Vagina (tissue), 2 donors: ENCODE measurements at regions not wholly inside any gene's neighbourhood (a gene's known extent, or its start where the extent isn't known, plus 50 kb on each side); places are given as distances from the start of the nearest gene placed in this dataset.

ENCODE experiments used
- DNase-seq, 2 donors: peaks; one replicate each; pipeline ENCODE4 v3.0.0-alpha.2; 2017; ENCODE audit errors: extremely low spot score in 2 of 2
- H3K27ac ChIP-seq: fragments of 200-600 bp; sonication (generic); one replicate; pipeline ENCODE4 v1.5.1; 2019
- H3K27me3 ChIP-seq: fragments of 200-600 bp; sonication (generic); one replicate; pipeline ENCODE4 v1.5.1; 2019
- H3K36me3 ChIP-seq, 2 donors: fragments of 200-600 bp; sonication (generic); one replicate each; pipeline ENCODE4 v1.5.1; 2017 to 2019
- H3K4me1 ChIP-seq: fragments of 200-600 bp; sonication (generic); one replicate; pipeline ENCODE4 v1.5.1; 2019
- H3K4me3 ChIP-seq, 2 donors: fragments of 200-600 bp; sonication (generic); 1 replicate in 1 of 2; 2 replicates in 1 of 2; pipeline ENCODE4 v1.5.1; 2016 to 2019
- H3K9me3 ChIP-seq: fragments of 200-600 bp; sonication (generic); one replicate; pipeline ENCODE4 v1.5.1; 2019
- POLR2A ChIP-seq, 2 donors: fragments of 450-650 bp; IDR thresholded peaks; one replicate each; pipeline ENCODE4 v1.6.1; 2017; ENCODE audit warnings: antibody characterized with exemption in 2 of 2, mild to moderate bottlenecking in 2 of 2, moderate library complexity in 2 of 2
- POLR2AphosphoS5 ChIP-seq, 2 donors: sonication (generic); formaldehyde crosslinking; IDR thresholded peaks; one replicate each; pipeline ENCODE4 v1.9.0; 2017; ENCODE audit warnings: antibody characterized with exemption in 2 of 2, mild to moderate bottlenecking in 2 of 2, low read depth in 1 of 2; ENCODE audit not compliant: insufficient read depth in 1 of 2
- intact Hi-C: fragments of 100-400 bp; cut with DNase I; formaldehyde crosslinking; loops from one replicate; pipeline ENCODE4 v1.15.1; 2023
- TF ChIP-seq, protein P1 (sequence below), 3 experiments: fragments of 450-650 bp in 2 of 3; fragments of 200-600 bp in 1 of 3; sonication (generic) in 1 of 3; IDR thresholded peaks; one replicate each; pipeline ENCODE4 v1.5.1; 2017 to 2019; ENCODE audit warnings: antibody characterized with exemption in 3 of 3, mild to moderate bottlenecking in 2 of 3, moderate library complexity in 2 of 3

- Histone ChIP-seq H3K4me3 (no peak overlapping the region), H3K27me3 (no peaks in the 10 kb centered on the region), H3K36me3 (no peaks in the 10 kb centered on the region), H3K4me1 (no peaks in the 10 kb centered on the region), H3K9me3 (no peaks in the 10 kb centered on the region), H3K27ac (no peak overlapping the region)
- intact Hi-C loops = no loop called here
- TF ChIP-seq, protein P1, sequence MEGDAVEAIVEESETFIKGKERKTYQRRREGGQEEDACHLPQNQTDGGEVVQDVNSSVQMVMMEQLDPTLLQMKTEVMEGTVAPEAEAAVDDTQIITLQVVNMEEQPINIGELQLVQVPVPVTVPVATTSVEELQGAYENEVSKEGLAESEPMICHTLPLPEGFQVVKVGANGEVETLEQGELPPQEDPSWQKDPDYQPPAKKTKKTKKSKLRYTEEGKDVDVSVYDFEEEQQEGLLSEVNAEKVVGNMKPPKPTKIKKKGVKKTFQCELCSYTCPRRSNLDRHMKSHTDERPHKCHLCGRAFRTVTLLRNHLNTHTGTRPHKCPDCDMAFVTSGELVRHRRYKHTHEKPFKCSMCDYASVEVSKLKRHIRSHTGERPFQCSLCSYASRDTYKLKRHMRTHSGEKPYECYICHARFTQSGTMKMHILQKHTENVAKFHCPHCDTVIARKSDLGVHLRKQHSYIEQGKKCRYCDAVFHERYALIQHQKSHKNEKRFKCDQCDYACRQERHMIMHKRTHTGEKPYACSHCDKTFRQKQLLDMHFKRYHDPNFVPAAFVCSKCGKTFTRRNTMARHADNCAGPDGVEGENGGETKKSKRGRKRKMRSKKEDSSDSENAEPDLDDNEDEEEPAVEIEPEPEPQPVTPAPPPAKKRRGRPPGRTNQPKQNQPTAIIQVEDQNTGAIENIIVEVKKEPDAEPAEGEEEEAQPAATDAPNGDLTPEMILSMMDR (IDR thresholded peaks at IDR 0.05) = no peak
- TF ChIP-seq POLR2AphosphoS5 (IDR thresholded peaks at IDR 0.05; ENCODE audit: insufficient read depth in 1 of 2, low read depth in 1 of 2) (no peak), POLR2A (IDR thresholded peaks at IDR 0.05) (no peak)
- DNase-seq = no peak
Observed at GRCh38 chr2:193695367-193695766, 1500.6 kb upstream of the TMEFF2 start.

- Histone ChIP-seq H3K27me3 (no peaks in the 10 kb centered on the region), H3K4me1 (no peaks in the 10 kb centered on the region), H3K9me3 (no peaks in the 10 kb centered on the region), H3K36me3 (no peaks in the 10 kb centered on the region), H3K4me3 (no peak overlapping the region), H3K27ac (no peak overlapping the region)
- intact Hi-C loops = no loop called here
- DNase-seq = no peak
- TF ChIP-seq POLR2AphosphoS5 (IDR thresholded peaks at IDR 0.05; ENCODE audit: insufficient read depth in 1 of 2, low read depth in 1 of 2) (no peak), POLR2A (IDR thresholded peaks at IDR 0.05) (no peak)
- TF ChIP-seq, protein P1 (IDR thresholded peaks at IDR 0.05) = no peak
Observed at GRCh38 chr2:193693758-193694157, 1499.0 kb upstream of the TMEFF2 start.

- Histone ChIP-seq H3K4me3 (no peak overlapping the region), H3K9me3 (no peaks in the 10 kb centered on the region), H3K27me3 (no peaks in the 10 kb centered on the region), H3K36me3 (no peaks in the 10 kb centered on the region), H3K27ac (no peak overlapping the region), H3K4me1 (no peaks in the 10 kb centered on the region)
- intact Hi-C loops = no loop called here
- no peak for DNase-seq
- TF ChIP-seq POLR2A (IDR thresholded peaks at IDR 0.05) (no peak), POLR2AphosphoS5 (IDR thresholded peaks at IDR 0.05; ENCODE audit: insufficient read depth in 1 of 2, low read depth in 1 of 2) (no peak)
- TF ChIP-seq, protein P1 (IDR thresholded peaks at IDR 0.05) = no peak
Observed at GRCh38 chr2:193690572-193690971, 1495.8 kb upstream of the TMEFF2 start.

- Histone ChIP-seq H3K4me1 (no peaks in the 10 kb centered on the region), H3K9me3 (no peaks in the 10 kb centered on the region), H3K27ac (no peak overlapping the region), H3K36me3 (no peaks in the 10 kb centered on the region), H3K4me3 (no peak overlapping the region), H3K27me3 (no peaks in the 10 kb centered on the region)
- no peak for DNase-seq
- TF ChIP-seq POLR2A (IDR thresholded peaks at IDR 0.05) = no peak
- TF ChIP-seq, protein P1 (IDR thresholded peaks at IDR 0.05) = no peak
- no peak for TF ChIP-seq POLR2AphosphoS5 (IDR thresholded peaks at IDR 0.05; ENCODE audit: insufficient read depth in 1 of 2, low read depth in 1 of 2)
- intact Hi-C loops = no loop called here
Observed at GRCh38 chr2:193687195-193687594, 1492.5 kb upstream of the TMEFF2 start.

- TF ChIP-seq POLR2A (IDR thresholded peaks at IDR 0.05) (no peak), POLR2AphosphoS5 (IDR thresholded peaks at IDR 0.05; ENCODE audit: insufficient read depth in 1 of 2, low read depth in 1 of 2) (no peak)
- TF ChIP-seq, protein P1 (IDR thresholded peaks at IDR 0.05) = no peak
- Histone ChIP-seq H3K4me1 (no peaks in the 10 kb centered on the region), H3K4me3 (no peak overlapping the region), H3K9me3 (no peaks in the 10 kb centered on the region), H3K36me3 (no peaks in the 10 kb centered on the region), H3K27me3 (no peaks in the 10 kb centered on the region), H3K27ac (no peak overlapping the region)
- DNase-seq = no peak
- intact Hi-C loops = no loop called here
Observed at GRCh38 chr2:193679847-193680246, 1485.1 kb upstream of the TMEFF2 start.
